H1 (cell line): ENCODE measurements at regions not wholly inside any gene's neighbourhood (a gene's known extent, or its start where the extent isn't known, plus 50 kb on each side); places are given as distances from the start of the nearest gene placed in this dataset.

ENCODE experiments used
- CHD1 ChIP-seq: IDR thresholded peaks from 2 replicates; pipeline ENCODE4 v1.6.1; 2012; ENCODE audit warnings: low read depth, low read length, improper control_type of control experiment
- RAD21 ChIP-seq, 2 experiments: IDR thresholded peaks in 1 of 2; conservative IDR thresholded peaks in 1 of 2; 2 replicates each; pipeline ENCODE4 v1.6.1; 2011; ENCODE audit warnings: low read depth in 2 of 2, low read length in 2 of 2, improper control_type of control experiment in 1 of 2, inconsistent platforms in 1 of 2, mild to moderate bottlenecking in 1 of 2, moderate library complexity in 1 of 2

GRCh38 chr5:164317676-164318075 is 812.3 kb downstream of the MAT2B start (continued):
- no peak for TF ChIP-seq RAD21 (IDR thresholded peaks at IDR 0.05 in 1 of 2, conservative IDR thresholded peaks at IDR 0.05 in 1 of 2; ENCODE audit: low read depth in 2 of 2, low read length in 2 of 2)
- TF ChIP-seq CHD1, result no peak
